ENCODE measurements at regions not wholly inside any gene's neighbourhood (a gene's known extent, or its start where the extent isn't known, plus 50 kb on each side); places are given as distances from the start of the nearest gene placed in this dataset.

DNA sequence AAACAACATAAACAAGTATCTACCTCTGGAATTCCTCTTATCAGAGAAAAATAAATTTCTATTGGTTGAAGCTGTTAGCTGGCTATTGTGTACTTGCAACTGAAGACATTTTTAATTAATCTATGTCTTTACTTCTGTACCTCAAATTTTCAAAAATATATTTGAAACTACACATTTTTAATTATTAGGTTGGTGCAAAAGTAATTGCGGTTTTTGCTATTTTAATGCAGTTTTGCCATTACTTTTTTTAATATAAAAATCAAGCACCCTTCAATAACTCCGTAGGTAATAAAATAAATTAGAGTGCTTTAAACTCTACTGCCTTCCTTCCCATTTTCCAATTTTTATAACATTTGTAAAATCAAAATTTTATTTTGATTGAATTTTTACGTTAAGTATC is 262.1 kb upstream of the DUSP10 start:
- Histone ChIP-seq H3K4me1 (ENCODE audit: insufficient read depth, low read length) (peaks cover 4% of the 10 kb centered on the region), H3K9ac (ENCODE audit: low read depth, low read length) (no peak overlapping the region), H2AFZ (ENCODE audit: low read depth, low read length) (no peak overlapping the region), H3K9me3 (ENCODE audit: insufficient read depth, low read length, severe bottlenecking) (no peaks in the 10 kb centered on the region), H3K36me3 (ENCODE audit: insufficient read depth, low read length) (no peaks in the 10 kb centered on the region), H3K27ac (ENCODE audit: low read length) (no peak overlapping the region), H3K27me3 (ENCODE audit: insufficient read depth, low read length, poor library complexity) (no peaks in the 10 kb centered on the region), H3K4me2 (ENCODE audit: insufficient read depth, low read length) (no peak overlapping the region), H4K20me1 (ENCODE audit: insufficient read depth, low read length) (no peaks in the 10 kb centered on the region), H3K79me2 (ENCODE audit: insufficient read depth, low read length) (no peaks in the 10 kb centered on the region), H3K4me3 (ENCODE audit: low read depth in 1 of 2, low read length in 2 of 2) (no peak overlapping the region)
- no peak for TF ChIP-seq EZH2 (IDR thresholded peaks at IDR 0.05; ENCODE audit: borderline replicate concordance, low read depth, low read length, severe bottlenecking)
- TF ChIP-seq, protein P1, sequence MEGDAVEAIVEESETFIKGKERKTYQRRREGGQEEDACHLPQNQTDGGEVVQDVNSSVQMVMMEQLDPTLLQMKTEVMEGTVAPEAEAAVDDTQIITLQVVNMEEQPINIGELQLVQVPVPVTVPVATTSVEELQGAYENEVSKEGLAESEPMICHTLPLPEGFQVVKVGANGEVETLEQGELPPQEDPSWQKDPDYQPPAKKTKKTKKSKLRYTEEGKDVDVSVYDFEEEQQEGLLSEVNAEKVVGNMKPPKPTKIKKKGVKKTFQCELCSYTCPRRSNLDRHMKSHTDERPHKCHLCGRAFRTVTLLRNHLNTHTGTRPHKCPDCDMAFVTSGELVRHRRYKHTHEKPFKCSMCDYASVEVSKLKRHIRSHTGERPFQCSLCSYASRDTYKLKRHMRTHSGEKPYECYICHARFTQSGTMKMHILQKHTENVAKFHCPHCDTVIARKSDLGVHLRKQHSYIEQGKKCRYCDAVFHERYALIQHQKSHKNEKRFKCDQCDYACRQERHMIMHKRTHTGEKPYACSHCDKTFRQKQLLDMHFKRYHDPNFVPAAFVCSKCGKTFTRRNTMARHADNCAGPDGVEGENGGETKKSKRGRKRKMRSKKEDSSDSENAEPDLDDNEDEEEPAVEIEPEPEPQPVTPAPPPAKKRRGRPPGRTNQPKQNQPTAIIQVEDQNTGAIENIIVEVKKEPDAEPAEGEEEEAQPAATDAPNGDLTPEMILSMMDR (IDR thresholded peaks at IDR 0.05; ENCODE audit: borderline replicate concordance, extremely low read depth, low read length, poor library complexity, severe bottlenecking), result no peak
- DNase-seq (no peak), ATAC-seq (ENCODE audit: insufficient read depth, low read depth) (no peak)

- TF ChIP-seq, protein P1 (IDR thresholded peaks at IDR 0.05; ENCODE audit: borderline replicate concordance, extremely low read depth, low read length, poor library complexity, severe bottlenecking), result no peak
- TF ChIP-seq EZH2 (IDR thresholded peaks at IDR 0.05; ENCODE audit: borderline replicate concordance, low read depth, low read length, severe bottlenecking), result no peak
- H3K79me2 ChIP-seq (ENCODE audit: insufficient read depth, low read length), result no peaks in the 10 kb centered on the region
- H3K36me3 ChIP-seq (ENCODE audit: insufficient read depth, low read length), result no peaks in the 10 kb centered on the region
- H3K4me2 ChIP-seq (ENCODE audit: insufficient read depth, low read length), result no peak overlapping the region
- no peak overlapping the region for H3K9ac ChIP-seq (ENCODE audit: low read depth, low read length)
- H4K20me1 ChIP-seq (ENCODE audit: insufficient read depth, low read length), result no peaks in the 10 kb centered on the region
- no peak overlapping the region for H2AFZ ChIP-seq (ENCODE audit: low read depth, low read length)
- H3K27me3 ChIP-seq (ENCODE audit: insufficient read depth, low read length, poor library complexity), result no peaks in the 10 kb centered on the region
- ATAC-seq (ENCODE audit: insufficient read depth, low read depth) (no peak), DNase-seq (no peak)
- H3K9me3 ChIP-seq (ENCODE audit: insufficient read depth, low read length, severe bottlenecking), result no peaks in the 10 kb centered on the region
- H3K27ac ChIP-seq (ENCODE audit: low read length), result no peak overlapping the region
- H3K4me1 ChIP-seq (ENCODE audit: insufficient read depth, low read length), result no peaks in the 10 kb centered on the region
- no peak overlapping the region for H3K4me3 ChIP-seq (ENCODE audit: low read depth in 1 of 2, low read length in 2 of 2)
These were observed 260.6 kb upstream of the DUSP10 start for GRCh38 chr1:222002503-222002902.

DNA sequence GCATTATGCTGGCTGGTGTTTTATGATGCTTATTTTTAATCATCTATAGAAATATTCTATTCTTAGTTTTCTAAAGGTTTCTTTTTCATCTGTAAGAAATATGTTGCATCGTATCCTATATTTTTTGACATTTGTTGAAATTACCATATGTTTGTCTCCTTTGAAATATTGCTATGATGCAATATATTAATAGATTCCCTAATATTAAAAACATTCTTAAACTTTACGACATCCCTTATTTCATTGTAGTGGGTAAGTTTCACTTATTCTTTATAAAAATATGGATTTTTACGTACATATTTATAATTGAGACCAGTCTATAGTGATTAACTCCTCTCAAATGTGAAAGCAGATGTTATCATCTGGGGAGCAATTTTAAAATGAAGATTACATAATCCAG is 258.2 kb upstream of the DUSP10 start:
- no peak overlapping the region for H3K27ac ChIP-seq (ENCODE audit: low read length)
- no peak for ATAC-seq (ENCODE audit: insufficient read depth, low read depth)
- H3K79me2 ChIP-seq (ENCODE audit: insufficient read depth, low read length), result no peaks in the 10 kb centered on the region
- no peak overlapping the region for H3K9ac ChIP-seq (ENCODE audit: low read depth, low read length)
- no peak for DNase-seq
- H3K9me3 ChIP-seq (ENCODE audit: insufficient read depth, low read length, severe bottlenecking), result no peaks in the 10 kb centered on the region
- H3K27me3 ChIP-seq (ENCODE audit: insufficient read depth, low read length, poor library complexity), result no peaks in the 10 kb centered on the region
- no peaks in the 10 kb centered on the region for H3K36me3 ChIP-seq (ENCODE audit: insufficient read depth, low read length)
- H4K20me1 ChIP-seq (ENCODE audit: insufficient read depth, low read length), result no peaks in the 10 kb centered on the region
- H3K4me3 ChIP-seq (ENCODE audit: low read depth in 1 of 2, low read length in 2 of 2), result no peak overlapping the region
- TF ChIP-seq, protein P1 (IDR thresholded peaks at IDR 0.05; ENCODE audit: borderline replicate concordance, extremely low read depth, low read length, poor library complexity, severe bottlenecking), result no peak
- no peak for TF ChIP-seq EZH2 (IDR thresholded peaks at IDR 0.05; ENCODE audit: borderline replicate concordance, low read depth, low read length, severe bottlenecking)
- H2AFZ ChIP-seq (ENCODE audit: low read depth, low read length), result no peak overlapping the region
- no peak overlapping the region for H3K4me2 ChIP-seq (ENCODE audit: insufficient read depth, low read length)
- H3K4me1 ChIP-seq (ENCODE audit: insufficient read depth, low read length), result no peaks in the 10 kb centered on the region

DNA sequence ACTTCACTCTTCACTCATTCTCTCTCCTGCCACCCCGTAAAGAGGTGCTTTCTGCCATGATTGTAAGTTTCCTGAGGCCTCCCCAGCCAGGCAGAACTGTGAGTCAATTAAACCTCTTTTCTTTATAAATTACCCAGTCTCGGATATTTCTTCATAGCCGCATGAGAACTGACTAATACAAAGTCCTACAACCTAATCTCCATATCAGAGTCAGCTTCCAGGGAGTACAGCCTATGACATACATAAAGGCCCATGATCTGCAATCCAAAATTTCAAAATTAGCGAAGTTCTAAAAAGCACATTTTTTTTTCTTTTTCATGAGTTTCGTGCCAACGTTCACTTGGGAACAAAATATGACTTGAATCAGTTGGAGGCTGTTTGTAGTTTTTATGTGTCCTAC is 256.9 kb upstream of the DUSP10 start:
- Histone ChIP-seq H3K4me2 (ENCODE audit: insufficient read depth, low read length) (no peak overlapping the region), H3K4me3 (ENCODE audit: low read depth in 1 of 2, low read length in 2 of 2) (no peak overlapping the region), H3K79me2 (ENCODE audit: insufficient read depth, low read length) (no peaks in the 10 kb centered on the region), H2AFZ (ENCODE audit: low read depth, low read length) (no peak overlapping the region), H3K36me3 (ENCODE audit: insufficient read depth, low read length) (no peaks in the 10 kb centered on the region), H3K4me1 (ENCODE audit: insufficient read depth, low read length) (no peaks in the 10 kb centered on the region), H3K9me3 (ENCODE audit: insufficient read depth, low read length, severe bottlenecking) (no peaks in the 10 kb centered on the region), H4K20me1 (ENCODE audit: insufficient read depth, low read length) (no peaks in the 10 kb centered on the region), H3K9ac (ENCODE audit: low read depth, low read length) (no peak overlapping the region), H3K27ac (ENCODE audit: low read length) (no peak overlapping the region), H3K27me3 (ENCODE audit: insufficient read depth, low read length, poor library complexity) (no peaks in the 10 kb centered on the region)
- TF ChIP-seq EZH2 (IDR thresholded peaks at IDR 0.05; ENCODE audit: borderline replicate concordance, low read depth, low read length, severe bottlenecking), result no peak
- TF ChIP-seq, protein P1 (IDR thresholded peaks at IDR 0.05; ENCODE audit: borderline replicate concordance, extremely low read depth, low read length, poor library complexity, severe bottlenecking), result no peak
- ATAC-seq (ENCODE audit: insufficient read depth, low read depth), result no peak
- no peak for DNase-seq

Measured in DND-41 (cell line).